ENCODE measurements at regions not wholly inside any gene's neighbourhood (a gene's known extent, or its start where the extent isn't known, plus 50 kb on each side); places are given as distances from the start of the nearest gene placed in this dataset.

GRCh38 chr13:60647547-60647946 lies 250.5 kb downstream of the TDRD3 start:
- Mint-ChIP-seq H3K36me3 (ENCODE audit: unreplicated experiment) (no peaks in the 10 kb centered on the region), H3K4me1 (ENCODE audit: unreplicated experiment) (no peaks in the 10 kb centered on the region), H3K9me3 (ENCODE audit: unreplicated experiment) (no peaks in the 10 kb centered on the region), H3K27me3 (ENCODE audit: unreplicated experiment) (peaks cover 13% of the 10 kb centered on the region), H3K4me3 (ENCODE audit: unreplicated experiment) (no peak overlapping the region), H3K27ac (ENCODE audit: unreplicated experiment) (no peak overlapping the region)
- TF ChIP-seq CTCF (IDR thresholded peaks at IDR 0.05) = no peak
- no peak for DNase-seq (ENCODE audit: extremely low spot score, unreplicated experiment)

- Mint-ChIP-seq H3K36me3 (ENCODE audit: unreplicated experiment) (no peaks in the 10 kb centered on the region), H3K9me3 (ENCODE audit: unreplicated experiment) (no peaks in the 10 kb centered on the region), H3K4me3 (ENCODE audit: unreplicated experiment) (no peak overlapping the region), H3K27ac (ENCODE audit: unreplicated experiment) (no peak overlapping the region), H3K27me3 (ENCODE audit: unreplicated experiment) (peaks cover 13% of the 10 kb centered on the region), H3K4me1 (ENCODE audit: unreplicated experiment) (no peaks in the 10 kb centered on the region)
- no peak for DNase-seq (ENCODE audit: extremely low spot score, unreplicated experiment)
- no peak for TF ChIP-seq CTCF (IDR thresholded peaks at IDR 0.05)
These were observed 249.6 kb downstream of the TDRD3 start for GRCh38 chr13:60646620-60647019.

- H3K27ac Mint-ChIP-seq (ENCODE audit: unreplicated experiment) = no peak overlapping the region
- H3K4me1 Mint-ChIP-seq (ENCODE audit: unreplicated experiment) = no peaks in the 10 kb centered on the region
- no peaks in the 10 kb centered on the region for H3K9me3 Mint-ChIP-seq (ENCODE audit: unreplicated experiment)
- no peak for DNase-seq (ENCODE audit: extremely low spot score, unreplicated experiment)
- no peak overlapping the region for H3K4me3 Mint-ChIP-seq (ENCODE audit: unreplicated experiment)
- H3K27me3 Mint-ChIP-seq (ENCODE audit: unreplicated experiment) = peaks cover 18% of the 10 kb centered on the region
- TF ChIP-seq CTCF (IDR thresholded peaks at IDR 0.05) = no peak
- H3K36me3 Mint-ChIP-seq (ENCODE audit: unreplicated experiment) = no peaks in the 10 kb centered on the region
These were observed 248.7 kb downstream of the TDRD3 start for GRCh38 chr13:60645676-60646075.

GRCh38 chr13:60642552-60642951 lies 245.5 kb downstream of the TDRD3 start:
- Mint-ChIP-seq H3K27me3 (ENCODE audit: unreplicated experiment) (peaks cover 29% of the 10 kb centered on the region), H3K4me1 (ENCODE audit: unreplicated experiment) (no peaks in the 10 kb centered on the region), H3K27ac (ENCODE audit: unreplicated experiment) (no peak overlapping the region), H3K36me3 (ENCODE audit: unreplicated experiment) (no peaks in the 10 kb centered on the region), H3K9me3 (ENCODE audit: unreplicated experiment) (no peaks in the 10 kb centered on the region), H3K4me3 (ENCODE audit: unreplicated experiment) (no peak overlapping the region)
- no peak for DNase-seq (ENCODE audit: extremely low spot score, unreplicated experiment)
- no peak for TF ChIP-seq CTCF (IDR thresholded peaks at IDR 0.05)

GRCh38 chr13:60629158-60629557 lies 232.1 kb downstream of the TDRD3 start:
- Mint-ChIP-seq H3K4me3 (ENCODE audit: unreplicated experiment) (no peak overlapping the region), H3K27ac (ENCODE audit: unreplicated experiment) (no peak overlapping the region), H3K36me3 (ENCODE audit: unreplicated experiment) (no peaks in the 10 kb centered on the region), H3K4me1 (ENCODE audit: unreplicated experiment) (no peaks in the 10 kb centered on the region), H3K27me3 (ENCODE audit: unreplicated experiment) (peaks cover 54% of the 10 kb centered on the region), H3K9me3 (ENCODE audit: unreplicated experiment) (no peaks in the 10 kb centered on the region)
- no peak for DNase-seq (ENCODE audit: extremely low spot score, unreplicated experiment)
- TF ChIP-seq CTCF (IDR thresholded peaks at IDR 0.05) = no peak

Measured in osteocyte (in vitro differentiated cells).